PC-3 (cell line): ENCODE measurements at regions not wholly inside any gene's neighbourhood (a gene's known extent, or its start where the extent isn't known, plus 50 kb on each side); places are given as distances from the start of the nearest gene placed in this dataset.

ENCODE experiments used
- EZH2 ChIP-seq: fragments of 300-600 bp; sonication (generic); IDR thresholded peaks from one replicate; pipeline ENCODE4 v1.6.1; 2017; ENCODE audit warnings: antibody characterized with exemption, mild to moderate bottlenecking, low read length; ENCODE audit not compliant: unreplicated experiment
- EZH2phosphoT487 ChIP-seq: fragments of 300-600 bp; sonication (generic); IDR thresholded peaks from 2 replicates; pipeline ENCODE4 v1.6.1; 2018; ENCODE audit warnings: mild to moderate bottlenecking, antibody characterized with exemption, low read length, borderline replicate concordance
- TF ChIP-seq, protein P1 (sequence below): fragments of 300-600 bp; sonication (generic); conservative IDR thresholded peaks from 2 replicates; pipeline ENCODE4 v1.5.1; 2017; ENCODE audit warnings: antibody characterized with exemption, low read depth, mild to moderate bottlenecking, low read length

DNA sequence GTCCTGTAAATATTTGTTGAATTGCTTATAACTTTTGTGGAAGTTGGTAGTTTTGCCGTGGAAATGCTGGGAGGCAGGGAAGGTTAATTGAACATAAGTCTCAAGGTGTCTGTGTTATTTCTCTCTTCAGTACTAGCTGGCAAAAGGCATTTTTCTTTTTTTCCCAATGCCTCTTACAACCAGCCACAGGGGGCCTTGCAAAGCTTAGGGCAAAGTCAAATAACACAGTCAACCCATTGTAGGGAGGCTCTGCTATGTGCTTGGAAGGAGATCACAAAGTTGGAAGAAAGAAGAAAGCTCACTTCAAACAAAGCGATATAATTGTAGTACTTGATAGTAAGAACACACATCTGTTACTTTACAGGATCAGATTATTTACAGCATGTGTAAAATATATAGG lies 802.6 kb downstream of the PDHA2 start:
- TF ChIP-seq EZH2 (no peak), EZH2phosphoT487 (no peak)
- TF ChIP-seq, protein P1, sequence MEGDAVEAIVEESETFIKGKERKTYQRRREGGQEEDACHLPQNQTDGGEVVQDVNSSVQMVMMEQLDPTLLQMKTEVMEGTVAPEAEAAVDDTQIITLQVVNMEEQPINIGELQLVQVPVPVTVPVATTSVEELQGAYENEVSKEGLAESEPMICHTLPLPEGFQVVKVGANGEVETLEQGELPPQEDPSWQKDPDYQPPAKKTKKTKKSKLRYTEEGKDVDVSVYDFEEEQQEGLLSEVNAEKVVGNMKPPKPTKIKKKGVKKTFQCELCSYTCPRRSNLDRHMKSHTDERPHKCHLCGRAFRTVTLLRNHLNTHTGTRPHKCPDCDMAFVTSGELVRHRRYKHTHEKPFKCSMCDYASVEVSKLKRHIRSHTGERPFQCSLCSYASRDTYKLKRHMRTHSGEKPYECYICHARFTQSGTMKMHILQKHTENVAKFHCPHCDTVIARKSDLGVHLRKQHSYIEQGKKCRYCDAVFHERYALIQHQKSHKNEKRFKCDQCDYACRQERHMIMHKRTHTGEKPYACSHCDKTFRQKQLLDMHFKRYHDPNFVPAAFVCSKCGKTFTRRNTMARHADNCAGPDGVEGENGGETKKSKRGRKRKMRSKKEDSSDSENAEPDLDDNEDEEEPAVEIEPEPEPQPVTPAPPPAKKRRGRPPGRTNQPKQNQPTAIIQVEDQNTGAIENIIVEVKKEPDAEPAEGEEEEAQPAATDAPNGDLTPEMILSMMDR: no peak
